GM19193 (cell line): ENCODE measurements at regions not wholly inside any gene's neighbourhood (a gene's known extent, or its start where the extent isn't known, plus 50 kb on each side); places are given as distances from the start of the nearest gene placed in this dataset.

Source experiments
- POLR2A ChIP-seq: IDR thresholded peaks from 4 replicates; pipeline ENCODE4 v1.6.1; 2011; ENCODE audit not compliant: insufficient read depth, insufficient read length; ENCODE audit errors: extremely low read depth

DNA sequence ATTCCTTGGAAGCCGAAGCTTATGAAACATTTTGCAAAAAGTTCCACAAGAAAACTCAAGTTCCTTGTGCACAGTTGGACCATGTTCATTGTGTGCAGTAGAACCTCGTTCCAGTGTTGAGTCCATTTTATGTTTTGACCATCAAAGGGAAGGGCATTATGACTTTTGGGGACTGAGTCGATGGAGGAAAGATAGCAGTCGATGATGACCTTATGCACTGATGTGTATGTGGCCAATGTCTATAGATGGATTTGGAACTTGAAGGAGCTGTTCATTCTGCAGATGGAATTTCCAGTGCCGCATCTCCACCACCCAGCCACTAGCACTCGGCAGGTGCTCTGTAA is 71.5 kb upstream of the IGLL5 start:
- TF ChIP-seq POLR2A = no peak

DNA sequence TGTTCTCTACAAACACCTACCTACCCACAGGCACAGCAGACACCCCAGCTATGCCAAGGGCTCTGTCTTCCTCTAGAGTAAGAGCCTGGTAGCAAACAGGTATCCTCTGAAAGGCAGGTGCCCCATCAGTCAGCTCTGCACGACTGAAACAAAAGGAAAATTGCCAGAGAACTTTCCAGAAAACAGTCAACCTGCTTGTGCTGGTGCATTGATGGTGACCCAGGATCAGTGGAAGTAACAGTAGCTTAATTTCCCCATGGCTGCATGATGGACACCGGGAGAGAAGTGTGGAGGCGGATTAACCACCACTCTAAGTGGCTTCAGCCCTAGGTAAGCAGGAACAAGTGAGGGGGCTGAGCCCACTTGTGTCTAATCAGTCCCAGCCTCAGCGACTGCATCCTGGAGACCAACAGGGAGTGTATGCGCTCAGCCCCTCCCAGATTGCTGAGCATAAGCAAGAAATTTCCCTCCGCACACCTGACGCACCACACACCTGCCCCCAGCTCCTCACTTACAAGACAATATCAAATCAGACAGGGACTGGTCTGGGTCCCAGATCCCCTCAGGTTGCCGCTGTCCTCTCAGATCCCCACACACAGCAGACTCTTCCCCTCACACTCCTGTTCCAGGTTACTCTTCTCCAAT is 70.7 kb upstream of the IGLL5 start:
- no peak for TF ChIP-seq POLR2A

DNA sequence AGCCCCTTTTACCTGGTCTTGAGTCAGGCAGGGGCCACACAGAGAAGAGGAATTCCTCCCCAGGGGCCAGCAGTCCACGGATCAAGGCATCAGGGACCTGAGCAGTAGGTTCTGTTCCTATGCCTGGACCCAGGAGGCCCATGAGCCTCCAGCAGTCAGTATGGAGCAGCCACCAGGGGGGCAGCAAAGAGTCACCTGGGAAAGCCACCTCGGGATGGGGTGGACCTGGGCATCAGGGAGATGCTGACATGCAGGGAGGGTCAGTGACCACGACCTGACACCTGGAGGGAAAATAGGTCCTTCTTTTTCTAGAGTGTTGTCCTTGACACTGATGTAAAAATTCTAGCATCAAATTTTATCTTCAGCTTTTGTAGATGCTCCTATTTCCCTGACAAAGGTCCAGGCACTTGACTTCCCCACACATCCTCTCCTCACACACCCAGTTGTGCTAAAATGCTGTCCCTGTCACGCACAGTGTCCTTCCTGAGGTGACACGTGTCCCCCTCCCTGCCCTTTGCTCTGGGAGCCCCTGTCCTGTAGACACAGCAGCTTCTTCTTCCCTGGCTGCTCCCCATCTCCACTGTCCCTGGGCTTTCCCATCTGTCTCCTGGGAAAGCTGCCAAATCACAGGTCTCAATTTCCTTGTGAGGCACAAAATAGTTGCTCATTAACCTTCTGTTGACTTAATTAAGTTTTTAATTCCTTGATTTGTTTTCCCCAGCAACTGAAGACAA is 70.0 kb upstream of the IGLL5 start:
- no peak for TF ChIP-seq POLR2A

DNA sequence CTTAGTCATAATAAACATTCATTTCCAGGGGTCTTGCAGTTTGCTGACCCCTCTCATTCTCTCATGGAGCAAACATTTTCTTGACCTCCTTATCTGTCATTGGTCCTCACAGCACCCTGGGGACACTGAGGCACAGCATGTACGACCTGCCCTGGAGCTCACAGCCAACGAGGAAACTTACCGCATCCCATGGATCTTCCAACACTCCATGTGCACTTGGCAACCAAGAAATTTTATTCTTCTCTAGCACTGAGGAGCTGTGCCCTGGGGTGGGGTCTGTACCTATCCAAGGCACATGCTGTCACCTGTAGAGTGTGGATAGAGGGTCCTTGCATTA is 69.4 kb upstream of the IGLL5 start:
- TF ChIP-seq POLR2A = no peak

DNA sequence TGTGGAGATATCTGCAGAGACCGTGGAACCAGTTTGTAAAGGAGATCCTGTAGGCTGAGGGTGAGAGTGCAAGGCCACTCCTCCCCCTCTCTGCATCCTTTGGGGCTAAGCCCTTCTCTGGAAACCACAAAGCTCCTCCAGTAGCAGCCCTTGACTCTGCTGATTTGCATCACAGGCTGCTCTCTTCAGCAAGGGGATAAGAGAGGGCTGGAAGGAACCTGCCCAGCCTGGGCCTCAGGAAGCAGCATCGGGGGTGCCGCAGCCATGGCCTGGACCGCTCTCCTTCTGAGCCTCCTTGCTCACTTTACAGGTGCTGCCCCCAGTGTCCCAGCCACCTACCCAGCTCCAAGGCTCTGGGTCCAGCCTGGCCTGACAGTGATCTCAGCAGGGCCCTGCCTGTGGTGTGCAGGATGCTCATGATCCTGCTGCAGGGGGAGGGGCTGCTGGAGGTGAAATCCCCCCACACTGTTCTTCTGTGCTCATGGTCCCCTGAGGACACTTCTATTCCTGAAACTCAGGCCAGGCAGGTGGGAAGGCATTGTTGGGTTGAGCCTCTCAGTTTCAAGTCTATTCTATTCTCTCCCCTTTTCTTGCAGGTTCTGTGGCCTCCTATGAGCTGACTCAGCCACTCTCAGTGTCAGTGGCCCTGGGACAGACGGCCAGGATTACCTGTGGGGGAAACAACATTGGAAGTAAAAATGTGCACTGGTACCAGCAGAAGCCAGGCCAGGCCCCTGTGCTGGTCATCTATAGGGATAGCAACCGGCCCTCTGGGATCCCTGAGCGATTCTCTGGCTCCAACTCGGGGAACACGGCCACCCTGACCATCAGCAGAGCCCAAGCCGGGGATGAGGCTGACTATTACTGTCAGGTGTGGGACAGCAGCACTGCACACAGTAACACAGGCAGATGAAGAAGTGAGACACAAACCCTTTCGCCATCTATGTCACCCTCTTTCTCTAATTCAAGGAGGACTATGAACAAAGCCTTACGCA is 68.5 kb upstream of the IGLL5 start:
- TF ChIP-seq POLR2A = no peak

DNA sequence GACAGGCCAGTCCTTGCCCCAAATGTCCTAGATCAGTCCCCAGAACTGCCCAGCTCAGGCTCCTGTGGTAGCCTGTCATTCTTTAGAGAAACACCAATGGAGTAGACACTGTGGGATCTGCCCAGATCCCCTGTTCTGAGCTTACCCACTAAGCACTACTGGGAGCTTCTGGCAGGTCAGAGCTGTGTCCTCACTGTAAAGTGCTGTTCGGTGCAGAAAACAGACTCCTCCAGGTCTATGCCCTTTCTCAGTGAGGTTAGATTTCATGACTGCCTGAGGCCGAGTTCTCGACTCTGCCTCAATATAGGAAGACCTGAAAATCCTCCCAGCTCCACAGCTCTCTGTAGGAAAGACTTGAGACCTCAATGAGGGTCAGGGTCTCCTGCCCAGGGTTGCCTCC is 67.5 kb upstream of the IGLL5 start:
- TF ChIP-seq POLR2A = no peak

DNA sequence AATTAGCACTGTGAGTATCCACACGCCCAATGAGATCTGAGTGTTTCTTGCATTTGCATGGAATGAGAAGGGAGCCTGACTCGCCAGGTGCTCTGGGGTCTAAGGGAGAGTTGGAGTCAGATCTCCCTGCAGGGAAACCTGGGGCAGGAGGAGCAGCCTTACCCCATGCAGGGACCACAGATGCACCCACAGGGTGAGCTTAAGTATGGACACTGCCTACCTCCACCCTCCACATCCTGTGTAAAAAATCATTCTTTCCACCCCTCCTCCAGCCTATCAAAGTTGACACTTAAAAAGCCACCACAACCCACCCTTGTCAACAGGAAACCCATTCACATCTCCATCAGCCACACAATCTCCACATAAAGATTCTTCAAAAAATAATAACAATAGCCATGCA is 67.0 kb upstream of the IGLL5 start:
- no peak for TF ChIP-seq POLR2A

DNA sequence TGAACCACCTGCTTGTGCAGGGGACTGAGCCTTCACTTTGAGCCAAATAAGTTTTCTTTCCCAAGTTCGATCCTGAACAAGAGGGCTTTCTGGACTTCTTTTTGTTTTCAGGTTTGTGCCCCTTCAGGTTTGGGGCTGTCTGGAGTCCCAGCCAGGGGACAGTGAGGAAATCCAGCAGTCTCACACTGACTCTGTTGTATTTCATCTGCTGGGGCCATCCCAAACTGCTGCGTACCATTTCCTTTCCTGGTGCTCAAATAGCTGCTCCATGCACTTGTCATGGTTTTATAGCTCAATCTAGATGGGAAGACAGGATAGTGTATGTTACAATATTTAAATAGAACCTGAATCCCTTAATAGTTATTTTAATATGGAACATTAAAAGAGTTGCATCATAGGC is 66.3 kb upstream of the IGLL5 start:
- no peak for TF ChIP-seq POLR2A

DNA sequence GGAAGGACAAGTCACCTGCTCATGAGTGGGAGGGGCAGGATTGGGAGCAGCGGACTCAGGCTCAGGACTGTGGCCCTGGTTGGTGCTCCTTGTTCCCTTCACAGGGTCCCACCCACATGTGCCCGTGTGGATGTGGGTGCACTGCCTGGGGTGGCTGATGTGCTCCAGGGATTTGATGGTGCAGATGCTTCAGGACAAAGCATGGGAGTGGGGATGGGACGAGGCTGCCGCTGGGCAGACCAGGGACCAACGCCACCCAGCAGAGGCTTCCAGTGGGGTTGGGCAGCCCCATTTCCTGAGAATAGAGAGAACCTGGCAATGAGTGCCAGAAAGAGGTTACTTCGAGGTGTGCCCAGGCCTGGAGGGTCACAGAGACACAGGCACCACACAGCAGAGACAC is 65.5 kb upstream of the IGLL5 start:
- TF ChIP-seq POLR2A = no peak

DNA sequence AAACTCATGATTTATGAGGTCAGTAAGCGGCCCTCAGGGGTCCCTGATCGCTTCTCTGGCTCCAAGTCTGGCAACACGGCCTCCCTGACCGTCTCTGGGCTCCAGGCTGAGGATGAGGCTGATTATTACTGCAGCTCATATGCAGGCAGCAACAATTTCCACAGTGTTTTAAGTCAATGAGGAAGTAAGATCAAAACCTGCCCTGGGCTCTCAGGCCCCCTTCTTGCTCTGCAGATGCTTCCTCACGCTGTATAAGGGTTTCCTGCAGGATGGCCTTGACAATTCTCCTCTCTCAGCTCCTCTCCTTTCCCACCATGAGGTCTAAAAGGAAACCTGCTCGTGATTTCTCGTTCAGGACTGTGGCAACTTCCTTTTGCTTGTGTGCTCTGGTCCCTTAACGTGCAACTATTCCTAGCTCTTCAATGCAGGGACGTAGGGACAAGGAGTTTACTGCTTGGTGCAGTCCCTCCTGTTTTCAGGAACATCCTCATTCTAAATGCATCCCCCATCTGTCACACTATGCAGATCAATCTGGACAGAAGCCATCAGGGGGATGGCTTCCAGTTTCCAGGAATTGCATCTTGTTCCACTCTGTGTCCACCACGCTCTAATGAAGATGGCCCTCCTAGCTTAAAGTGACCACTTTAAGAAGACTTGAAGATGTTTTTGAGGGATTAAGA is 64.3 kb upstream of the IGLL5 start:
- TF ChIP-seq POLR2A = no peak

DNA sequence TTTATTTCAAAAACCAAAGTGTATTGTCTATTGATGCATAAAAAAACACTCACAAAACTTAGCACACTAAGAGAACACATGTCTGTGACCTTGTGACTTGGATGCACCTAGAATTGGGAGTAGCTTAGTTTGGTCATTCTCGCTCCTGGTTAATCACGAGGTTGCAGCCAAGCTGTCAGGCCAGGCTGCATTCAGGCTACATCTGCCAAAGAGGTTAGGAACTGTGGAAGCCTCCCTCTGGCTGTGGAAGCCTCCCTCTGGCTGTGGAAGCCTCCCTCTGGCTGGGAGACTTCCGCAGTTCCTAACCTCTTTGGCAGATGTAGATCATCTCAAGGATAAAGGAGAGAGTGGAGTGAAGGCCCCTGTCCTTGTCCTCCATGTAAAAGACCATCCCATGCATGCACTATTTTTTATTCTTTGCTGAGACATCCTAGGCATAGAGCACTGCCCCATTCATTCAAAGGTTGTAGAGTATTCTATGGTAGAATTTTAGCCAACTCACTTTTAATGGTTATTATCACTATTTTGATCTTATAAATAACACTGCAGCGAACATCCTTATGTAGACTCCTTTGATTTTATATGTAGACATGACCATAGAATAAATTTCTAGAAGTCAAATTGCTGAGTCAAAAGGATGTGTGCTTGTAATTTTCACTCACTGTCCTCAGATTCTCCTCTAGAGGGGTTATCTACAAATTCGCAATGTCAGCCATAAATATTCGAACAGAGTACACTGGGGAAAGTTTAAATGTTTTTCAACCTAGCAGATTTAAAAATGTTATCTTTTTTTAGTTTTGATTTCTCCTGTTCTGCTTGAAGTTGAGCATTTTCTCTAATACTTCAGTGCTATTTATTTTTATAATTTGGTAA is 63.0 kb upstream of the IGLL5 start:
- TF ChIP-seq POLR2A = no peak

DNA sequence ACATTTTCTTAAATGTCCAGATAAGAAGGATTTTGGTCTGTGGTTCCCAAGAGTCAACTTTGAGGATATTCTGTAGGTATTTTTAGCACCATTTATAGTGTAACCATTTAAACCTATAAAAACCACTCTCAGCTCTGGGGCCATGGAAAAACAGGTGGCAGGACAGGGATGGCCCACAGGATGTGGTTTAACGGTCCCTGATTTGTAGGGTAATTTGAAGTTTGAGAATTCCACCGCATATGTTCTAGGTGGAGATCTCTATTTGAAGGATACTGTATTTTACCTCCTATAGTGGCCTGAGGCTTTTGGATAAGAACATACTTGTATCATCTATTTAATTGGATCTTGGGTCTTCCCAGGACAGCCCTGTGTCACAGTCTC is 62.4 kb upstream of the IGLL5 start:
- TF ChIP-seq POLR2A = no peak

DNA sequence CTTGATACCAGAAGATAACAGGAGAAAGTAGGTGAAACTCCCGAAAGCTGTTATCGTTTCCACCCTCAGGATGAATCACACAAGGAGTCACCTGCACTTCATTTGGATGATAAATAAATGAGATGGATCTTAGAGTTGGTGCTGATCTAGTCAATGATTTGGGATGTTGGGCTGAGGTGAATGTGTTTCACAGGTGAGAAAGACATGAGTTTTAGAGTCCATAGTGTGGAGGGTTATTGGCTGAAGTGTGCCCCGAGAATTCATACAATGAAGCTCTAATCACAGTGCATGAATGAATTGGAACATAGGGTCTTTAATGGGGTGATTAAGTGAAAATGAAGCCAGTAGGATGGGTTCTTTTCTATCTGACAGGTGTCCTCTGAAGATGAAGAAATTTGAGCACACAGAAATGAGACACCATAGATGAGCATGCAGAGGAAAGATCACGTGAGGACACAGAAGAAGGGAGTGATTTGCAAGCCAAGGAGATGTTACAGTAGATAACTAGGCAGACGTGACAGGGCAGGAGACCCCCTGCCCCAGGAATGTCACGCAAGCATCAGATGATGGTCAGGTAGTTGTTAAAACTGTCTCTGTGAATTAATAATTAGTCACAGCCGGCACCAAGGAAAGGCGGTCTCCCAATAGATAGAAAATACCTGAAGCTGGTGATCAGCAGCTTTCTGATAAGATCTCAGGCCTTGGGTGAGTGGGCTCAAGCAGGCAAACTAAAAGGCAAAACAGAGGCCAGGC is 60.3 kb upstream of the IGLL5 start:
- TF ChIP-seq POLR2A = no peak
